Inflammatory macrophage treated with lipopolysaccharide for 1 hour (primary cell): ENCODE measurements at regions not wholly inside any gene's neighbourhood (a gene's known extent, or its start where the extent isn't known, plus 50 kb on each side); places are given as distances from the start of the nearest gene placed in this dataset.

Experiments used
- DNase-seq, 2 donors: peaks; one replicate each; pipeline ENCODE4 v3.0.0-alpha.2; 2020 to 2022

- peak in 1 of 2 donors; percentile 1 for DNase-seq
These were observed 147.8 kb upstream of the CA10 start for GRCh38 chr17:52306314-52306713.

GRCh38 chr17:52298881-52299280 lies 140.4 kb upstream of the CA10 start:
- no peak for DNase-seq

GRCh38 chr17:52297230-52298010 lies 138.9 kb upstream of the CA10 start:
- DNase-seq: peak in 1 of 2 donors; percentile 10

- no peak for DNase-seq
These were observed 135.8 kb upstream of the CA10 start for GRCh38 chr17:52294301-52294700.

- no peak for DNase-seq
These were observed 129.1 kb upstream of the CA10 start for GRCh38 chr17:52287611-52288010.

- no peak for DNase-seq
These were observed 125.4 kb upstream of the CA10 start for GRCh38 chr17:52283872-52284271.

- no peak for DNase-seq
These were observed 118.0 kb upstream of the CA10 start for GRCh38 chr17:52276381-52277008.

GRCh38 chr17:52271781-52272180 lies 113.3 kb upstream of the CA10 start:
- no peak for DNase-seq

- no peak for DNase-seq
These were observed 96.8 kb upstream of the CA10 start for GRCh38 chr17:52255347-52255746.

- DNase-seq: no peak
These were observed 86.2 kb upstream of the CA10 start for GRCh38 chr17:52244689-52245088.

- DNase-seq: no peak
These were observed 83.8 kb upstream of the CA10 start for GRCh38 chr17:52242268-52242667.

GRCh38 chr17:52237151-52237550 lies 78.6 kb upstream of the CA10 start:
- no peak for DNase-seq

- DNase-seq: no peak
These were observed 77.0 kb upstream of the CA10 start for GRCh38 chr17:52235516-52235915.

GRCh38 chr17:52233632-52234031 lies 75.1 kb upstream of the CA10 start:
- DNase-seq: no peak

- no peak for DNase-seq
These were observed 74.7 kb upstream of the CA10 start for GRCh38 chr17:52233176-52233575.

GRCh38 chr17:52228823-52229222 lies 70.3 kb upstream of the CA10 start:
- DNase-seq: no peak

GRCh38 chr17:52227926-52228325 lies 69.4 kb upstream of the CA10 start:
- no peak for DNase-seq

GRCh38 chr17:52213451-52213850 lies 54.9 kb upstream of the CA10 start:
- no peak for DNase-seq

GRCh38 chr17:52212851-52213250 lies 54.3 kb upstream of the CA10 start:
- no peak for DNase-seq

GRCh38 chr17:52209507-52209906 lies 51.0 kb upstream of the CA10 start:
- DNase-seq: no peak
